ENCODE measurements at regions not wholly inside any gene's neighbourhood (a gene's known extent, or its start where the extent isn't known, plus 50 kb on each side); places are given as distances from the start of the nearest gene placed in this dataset.
A peak's percentile ranks its signal among the peaks of the same experiment; 100 is the strongest.
"Not testable (repeated sequence)": the region's sequence is repeated elsewhere in the genome, so short reads cannot be mapped to it uniquely, and the experiment has no call there.

DNA sequence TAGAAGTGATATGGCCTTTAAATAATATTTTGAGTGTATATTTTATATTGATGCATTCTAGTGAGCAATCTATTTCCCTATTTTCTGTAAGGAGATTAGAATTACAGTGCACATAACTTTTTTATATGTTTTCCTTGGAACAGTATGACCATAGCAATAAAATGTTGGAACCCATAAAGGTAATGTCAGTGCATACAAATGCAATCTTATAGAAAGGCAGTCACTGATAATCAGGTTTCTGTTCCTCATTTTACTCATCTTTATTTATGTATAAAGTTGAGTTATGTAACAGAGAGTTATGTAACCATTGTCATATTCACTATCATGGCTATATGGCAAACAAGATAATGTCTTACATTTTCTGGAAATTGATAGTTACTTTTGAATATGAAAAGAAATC lies 179.9 kb upstream of the NETO1 start:
- no peak for DNase-seq

DNA sequence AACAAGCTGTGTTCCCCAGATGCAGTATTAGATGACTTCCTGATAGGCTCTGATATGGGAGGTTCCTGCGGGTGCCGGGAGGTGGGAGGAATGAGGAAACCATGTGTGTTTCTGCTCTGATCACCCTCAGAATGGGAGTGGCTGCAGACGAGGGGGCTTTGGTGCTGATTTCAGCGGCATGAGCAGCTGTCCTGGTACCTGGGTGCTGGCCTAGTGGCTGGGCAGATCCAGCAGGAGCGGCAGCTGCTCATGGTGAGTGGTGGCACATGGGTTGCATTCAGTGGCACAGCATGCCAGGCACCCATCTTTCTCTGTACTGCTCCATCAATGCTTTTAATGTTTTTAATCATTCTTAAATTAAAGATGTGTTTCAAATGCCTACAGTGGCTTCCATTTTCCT lies 177.2 kb upstream of the NETO1 start:
- DNase-seq = no peak

DNA sequence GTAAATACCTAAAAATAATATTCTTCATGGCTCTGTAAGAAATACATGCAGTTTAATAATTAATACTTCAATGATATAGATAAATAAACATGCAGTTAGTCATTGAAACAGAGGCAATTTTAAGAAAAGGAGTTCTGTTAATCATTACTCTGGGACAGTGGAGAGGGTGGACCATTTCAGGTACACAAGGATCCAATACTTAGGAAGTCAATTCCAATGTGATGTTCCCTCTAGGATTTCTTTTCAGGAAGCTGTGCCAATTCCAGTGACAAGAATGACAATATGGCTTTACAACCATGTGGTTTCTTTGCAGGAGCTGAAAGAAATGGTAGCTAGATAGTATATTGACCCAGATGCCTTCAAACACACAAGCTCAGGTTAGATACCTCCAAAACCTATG lies 175.8 kb upstream of the NETO1 start:
- peak; percentile 87 for DNase-seq

DNA sequence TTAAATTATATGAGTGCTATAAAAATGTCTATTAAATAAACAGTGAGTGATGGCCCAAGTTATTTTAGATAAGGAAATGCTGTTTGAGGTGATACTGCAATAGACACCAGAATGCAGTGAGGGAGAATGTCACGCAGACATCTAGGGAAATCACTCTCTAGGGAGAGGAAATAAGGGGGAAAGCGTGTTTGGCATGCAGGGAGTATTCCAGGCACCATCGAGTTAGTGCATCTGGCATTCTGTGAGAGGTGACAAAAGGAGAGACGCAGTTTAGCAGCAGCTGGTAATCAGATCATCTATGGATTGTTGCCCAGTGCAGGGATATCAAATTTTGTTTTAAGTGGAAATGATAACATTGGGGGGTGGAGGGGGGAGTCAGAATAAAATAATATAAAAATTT lies 175.4 kb upstream of the NETO1 start:
- DNase-seq = peak; percentile 91

DNA sequence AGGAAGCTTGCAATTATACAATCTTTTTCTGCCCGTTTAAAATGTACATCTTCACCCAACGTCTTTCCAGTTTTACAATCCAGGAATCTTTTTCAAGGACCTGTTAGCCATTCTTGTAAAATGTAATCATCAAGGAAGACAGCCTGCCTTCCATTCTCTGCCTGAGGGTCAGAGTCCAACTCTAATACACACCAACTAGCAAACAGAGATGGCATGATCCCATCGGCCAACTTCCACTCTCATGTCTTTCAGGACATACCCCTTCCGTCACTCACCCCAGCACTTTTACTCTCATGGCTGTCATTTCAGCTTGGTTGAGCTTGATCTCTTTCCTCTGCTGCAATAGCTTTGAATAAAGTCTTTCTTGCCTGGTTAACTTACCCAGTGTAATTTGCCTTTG lies 172.5 kb upstream of the NETO1 start:
- DNase-seq = peak; percentile 86

DNA sequence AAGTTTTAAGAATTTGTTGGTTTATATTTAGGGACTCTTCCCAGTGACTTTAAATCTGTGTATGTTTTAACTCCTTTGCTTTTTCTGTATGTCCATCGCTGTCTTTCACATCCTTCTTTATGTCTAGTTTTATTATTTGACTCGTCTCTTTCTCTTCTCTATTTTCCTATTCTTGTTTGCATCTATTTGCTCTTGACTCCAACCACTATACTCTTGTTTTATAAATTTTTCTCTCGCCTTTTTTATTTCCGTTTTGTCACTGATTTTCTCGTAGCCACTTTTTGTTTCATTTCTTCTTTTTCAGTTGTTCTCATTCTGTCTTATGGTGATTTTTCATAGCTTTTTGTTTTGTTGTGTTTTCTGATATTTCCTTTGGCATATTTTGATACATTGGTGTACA lies 170.5 kb upstream of the NETO1 start:
- no peak for DNase-seq

DNA sequence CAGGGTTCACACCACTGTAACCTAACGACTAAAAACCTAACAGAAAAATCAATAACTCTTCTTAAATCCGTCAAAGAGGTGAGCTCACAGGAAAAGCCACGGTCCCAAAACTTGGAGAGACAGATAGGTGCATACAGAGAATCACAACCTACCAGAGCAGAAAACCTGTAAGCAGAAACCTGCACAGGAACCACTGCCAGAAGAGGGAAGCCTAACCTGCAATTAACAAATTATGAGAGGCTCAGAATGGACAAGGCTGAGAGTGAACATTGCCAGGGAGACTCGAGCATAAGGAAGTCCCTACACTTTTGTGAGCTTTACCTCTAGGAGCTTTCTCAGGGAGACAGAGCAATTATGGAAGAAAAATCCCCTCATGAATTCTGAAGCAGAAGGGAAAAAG lies 156.2 kb upstream of the NETO1 start:
- peak; percentile 62 for DNase-seq

DNA sequence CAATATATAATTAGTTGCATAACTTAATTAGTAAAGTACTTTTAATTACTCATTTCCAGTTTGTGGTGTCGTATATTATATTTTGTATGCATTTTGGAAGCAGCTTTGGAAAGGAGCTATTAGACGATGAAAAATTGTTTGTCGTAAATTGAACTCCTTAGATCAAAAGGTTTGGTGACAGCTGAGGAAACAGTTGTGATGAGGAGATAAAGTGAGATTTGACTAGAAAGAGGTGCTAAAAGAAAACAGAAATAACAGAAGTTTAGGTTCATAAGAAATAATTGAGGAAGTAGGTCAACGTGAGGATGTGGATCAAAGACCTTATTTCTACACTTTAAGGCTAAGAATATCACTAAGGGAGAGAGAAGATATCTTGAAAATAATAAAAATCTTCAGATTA lies 141.9 kb upstream of the NETO1 start:
- DNase-seq = no peak

DNA sequence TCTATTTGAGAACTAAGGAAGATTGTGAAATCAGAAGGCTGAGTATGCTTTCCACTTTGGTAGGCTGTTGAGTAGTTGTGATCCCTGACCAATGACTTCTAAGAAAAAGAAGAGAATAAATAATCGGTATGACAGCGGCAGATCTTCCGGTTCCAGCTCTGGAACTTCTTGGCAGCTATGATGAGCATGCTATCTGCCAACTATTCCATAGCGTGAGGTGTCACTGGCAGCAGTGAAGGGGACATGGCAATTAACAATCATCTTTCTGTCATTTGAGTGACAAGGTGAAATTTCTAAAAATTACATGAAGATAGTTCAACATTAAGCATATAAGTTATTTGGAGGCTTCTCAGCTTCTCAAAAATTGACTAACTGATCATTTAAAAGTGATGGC lies 140.1 kb upstream of the NETO1 start:
- DNase-seq = no peak

DNA sequence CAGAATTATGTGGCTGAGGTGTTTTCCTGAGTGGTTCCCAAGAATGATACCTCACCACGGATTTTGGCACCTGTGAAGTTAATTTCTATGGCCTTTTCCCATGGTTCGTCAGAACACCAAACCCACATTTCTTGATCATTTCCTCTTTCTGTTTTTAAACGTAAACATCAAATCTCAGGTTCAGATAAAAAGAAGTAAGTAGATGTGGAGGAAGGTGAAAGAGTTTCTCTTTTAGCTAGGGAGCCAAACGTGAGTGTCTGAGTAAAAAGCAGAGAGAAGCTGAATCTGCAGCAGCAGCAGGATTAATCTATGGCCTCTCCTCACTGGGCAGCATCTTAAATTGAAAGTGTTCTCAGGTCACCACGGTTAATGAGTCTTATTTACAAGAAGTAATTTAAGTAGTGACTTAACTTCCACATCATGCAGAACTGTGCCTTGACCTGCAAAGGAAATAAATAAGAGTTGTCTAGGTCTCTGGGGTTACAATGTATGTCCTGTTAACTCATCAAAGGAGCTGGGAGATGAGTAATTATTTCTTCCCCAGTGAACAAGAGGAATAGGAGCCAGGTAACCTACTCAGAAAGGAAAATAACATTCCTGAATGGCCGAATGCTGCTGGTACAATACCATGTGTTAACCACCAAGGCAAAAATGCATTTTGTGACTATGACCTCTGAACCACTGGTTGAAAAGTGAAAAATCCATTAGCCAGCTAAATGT lies 139.6 kb upstream of the NETO1 start:
- DNase-seq = no peak

DNA sequence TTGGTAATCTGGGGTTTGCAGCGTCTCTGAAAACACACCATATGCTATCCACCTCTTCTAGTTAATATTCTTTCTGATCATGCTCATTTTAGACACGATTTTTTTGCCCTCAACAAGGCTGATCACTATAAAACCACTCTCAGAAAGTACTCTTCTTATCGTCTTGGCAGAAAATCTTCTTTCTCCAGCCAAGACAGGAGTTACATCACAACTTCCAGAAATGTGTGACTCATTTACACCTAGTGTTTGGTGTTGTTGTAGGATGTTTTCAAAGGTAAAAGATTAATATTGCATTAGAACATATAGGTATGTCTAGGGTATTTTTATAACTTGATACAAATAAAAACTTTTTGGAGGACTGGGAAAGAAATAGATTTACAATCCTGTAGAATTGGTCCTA lies 138.5 kb upstream of the NETO1 start:
- DNase-seq = no peak

DNA sequence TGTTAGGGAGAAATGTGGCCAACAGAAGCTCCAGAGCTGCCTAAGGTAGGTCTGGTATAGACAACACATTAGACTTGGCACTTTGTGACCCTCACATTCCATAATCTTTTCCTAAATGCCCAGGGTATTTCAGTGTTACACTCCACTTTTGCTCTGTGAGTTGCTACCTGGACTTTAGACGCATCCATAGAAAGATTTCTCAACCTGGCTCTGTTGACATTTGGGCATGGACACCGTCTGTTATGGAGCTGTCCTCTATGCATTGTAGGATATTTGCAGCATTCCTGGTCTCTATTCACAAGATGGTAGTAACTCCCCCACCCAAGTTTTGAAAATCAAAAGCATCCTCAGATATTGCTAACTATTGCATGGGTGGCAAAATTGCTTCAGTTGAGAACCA lies 136.5 kb upstream of the NETO1 start:
- no peak for DNase-seq

DNA sequence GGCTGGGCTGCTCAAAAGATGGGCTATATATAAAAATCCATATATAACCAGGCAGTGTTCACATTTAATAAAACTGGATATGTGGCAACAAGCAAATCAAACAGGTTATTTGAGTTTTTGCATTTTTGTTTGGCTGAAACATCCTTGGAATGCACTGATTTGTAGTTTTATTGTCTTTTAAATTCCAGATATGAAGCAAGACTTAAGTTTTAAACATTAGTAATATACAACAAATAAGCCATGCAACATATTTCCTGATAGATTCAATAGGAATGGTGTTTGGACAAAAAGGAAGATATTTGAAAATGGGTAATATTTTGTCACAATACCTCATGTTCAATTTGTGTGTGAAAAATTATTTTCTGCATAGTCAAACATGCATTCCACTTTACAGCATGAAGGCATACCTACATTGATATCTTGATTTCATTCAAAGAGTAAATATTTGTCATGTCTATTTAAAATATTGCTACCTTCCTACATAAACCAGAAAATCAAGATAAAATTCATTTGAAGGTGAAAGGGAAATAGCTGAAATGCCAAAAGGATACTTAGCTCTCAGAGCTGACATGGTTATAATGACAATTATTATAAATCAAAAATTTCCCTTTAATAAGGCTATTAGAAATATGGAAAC lies 132.3 kb upstream of the NETO1 start:
- no peak for DNase-seq

DNA sequence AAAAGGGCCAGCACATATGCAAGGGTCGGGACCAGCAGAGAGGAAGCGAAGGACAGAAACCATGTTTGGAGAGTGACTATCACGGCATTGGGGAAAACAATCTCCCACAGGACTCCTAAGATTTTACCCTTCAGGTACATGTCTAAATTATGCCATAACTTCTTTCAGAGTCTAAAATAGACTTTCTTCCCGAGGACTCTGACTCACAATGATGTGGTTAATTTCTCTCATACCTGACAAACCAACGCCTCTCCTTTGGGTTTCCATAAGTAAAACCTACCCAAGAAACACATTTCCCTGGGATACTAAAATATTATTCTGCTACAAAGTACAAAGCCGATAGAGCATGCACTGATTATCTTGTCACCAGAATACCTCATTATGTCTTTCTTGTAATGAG lies 127.8 kb upstream of the NETO1 start:
- no peak for DNase-seq

DNA sequence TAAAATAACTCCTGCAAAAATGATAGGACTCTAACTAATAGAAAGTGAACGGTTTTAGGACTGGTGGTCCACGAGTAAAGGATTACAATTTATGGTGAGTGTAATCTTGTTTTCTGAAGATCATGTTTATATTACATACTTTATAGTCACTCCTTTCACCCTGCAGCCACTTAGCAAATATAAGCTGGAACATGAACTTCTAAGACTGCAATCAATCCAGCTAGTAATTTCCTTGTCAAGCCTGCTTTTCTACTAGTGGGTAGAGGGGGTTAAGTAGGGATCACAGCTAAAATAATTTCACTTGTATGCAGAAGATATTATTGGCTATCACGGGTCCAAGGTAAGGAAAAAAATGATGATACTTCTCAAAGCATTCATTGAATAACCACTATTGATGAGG lies 125.5 kb upstream of the NETO1 start:
- peak; percentile 21 for DNase-seq

DNA sequence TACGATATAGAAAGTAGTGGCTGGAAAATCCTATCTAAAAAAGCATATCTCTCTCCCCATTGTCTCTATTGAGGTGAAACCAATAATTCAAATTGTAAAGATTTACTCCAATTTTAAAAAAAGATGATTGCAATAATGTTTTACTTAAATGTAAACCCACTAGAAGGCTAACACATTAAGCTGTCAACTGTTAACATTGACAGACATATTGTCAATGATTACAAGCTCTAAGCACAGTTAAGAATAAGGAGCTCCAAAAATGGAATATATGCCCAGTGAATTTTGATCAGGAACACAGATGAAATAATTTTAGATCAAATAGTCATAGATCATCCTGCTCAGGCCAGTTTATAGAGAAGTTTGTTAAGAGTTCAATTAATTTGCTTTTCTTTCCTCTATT lies 123.6 kb upstream of the NETO1 start:
- DNase-seq = no peak

DNA sequence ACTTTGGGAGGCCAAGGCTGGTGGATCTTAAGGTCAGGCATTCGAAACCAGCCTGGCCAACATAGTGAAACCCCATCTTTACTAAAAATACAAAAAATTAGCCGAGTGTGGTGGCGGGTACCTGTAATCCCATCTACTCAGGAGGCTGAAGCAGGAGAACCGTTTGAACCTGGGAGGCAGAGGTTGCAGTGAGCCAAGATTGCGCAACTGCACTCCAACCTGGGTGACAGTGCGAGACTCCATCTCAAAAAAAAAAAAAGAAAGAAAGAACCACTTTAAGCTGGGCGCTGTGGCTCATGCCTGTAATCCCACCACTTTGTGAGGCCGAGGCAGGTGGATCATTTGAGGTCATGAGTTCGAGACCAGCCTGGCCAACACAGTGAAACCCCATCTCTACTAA lies 119.8 kb upstream of the NETO1 start:
- not testable (repeated sequence) for DNase-seq

DNA sequence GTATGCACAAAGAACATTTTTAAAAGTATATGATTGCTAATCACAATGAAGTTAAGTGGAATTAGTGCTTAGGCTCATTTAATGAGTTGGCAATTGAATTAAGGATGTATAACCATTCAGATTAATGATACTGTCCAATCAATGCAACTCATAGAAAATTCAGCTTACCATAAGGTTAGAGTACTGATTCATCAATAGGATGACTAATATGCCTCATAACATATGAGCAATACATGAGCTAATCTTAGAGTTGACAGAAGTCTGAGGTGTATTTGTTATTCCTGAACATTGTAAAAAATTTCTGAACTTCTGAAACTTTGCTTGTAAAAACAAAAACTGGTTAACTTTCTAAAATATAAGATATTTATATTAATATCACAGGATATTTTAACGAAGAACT lies 118.3 kb upstream of the NETO1 start:
- peak; percentile 13 for DNase-seq

DNA sequence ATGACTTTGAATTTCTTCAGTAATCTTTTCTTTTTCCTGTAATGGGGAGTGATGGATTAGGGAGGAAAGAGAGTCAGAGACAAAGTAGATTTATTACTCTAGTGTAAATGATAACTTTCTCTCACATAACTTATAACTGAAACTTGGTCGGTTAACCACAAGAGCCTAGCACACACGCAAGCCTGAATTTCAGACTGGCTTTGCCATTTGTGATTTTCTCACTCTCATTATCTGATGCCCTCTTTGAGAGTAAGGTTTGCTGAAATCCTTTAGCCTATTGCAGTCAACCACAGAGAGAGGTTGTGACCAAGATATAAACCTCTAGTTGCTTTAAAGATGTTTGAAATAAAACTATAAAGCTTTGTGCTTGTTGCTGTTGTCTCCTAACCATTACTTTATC lies 117.9 kb upstream of the NETO1 start:
- no peak for DNase-seq

DNA sequence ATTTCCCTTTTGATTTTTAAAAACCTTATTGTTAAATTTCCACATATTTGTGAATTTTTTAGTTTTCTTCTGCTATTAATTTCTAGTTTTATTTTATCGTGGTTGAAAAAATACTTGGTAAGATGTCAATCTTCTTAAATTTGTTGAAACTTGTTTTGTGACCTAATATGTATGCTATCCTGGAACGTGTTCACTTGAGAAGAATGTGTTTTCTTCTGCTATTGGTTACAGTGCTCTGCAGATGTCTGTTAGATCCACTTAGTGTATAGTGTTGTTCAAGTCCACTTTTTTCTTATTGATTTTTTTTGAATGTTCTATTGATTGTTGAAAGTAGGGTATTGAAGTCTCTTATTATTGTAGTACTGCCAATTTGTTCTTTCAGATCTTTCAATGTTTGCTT lies 116.5 kb upstream of the NETO1 start:
- DNase-seq = no peak

DNA sequence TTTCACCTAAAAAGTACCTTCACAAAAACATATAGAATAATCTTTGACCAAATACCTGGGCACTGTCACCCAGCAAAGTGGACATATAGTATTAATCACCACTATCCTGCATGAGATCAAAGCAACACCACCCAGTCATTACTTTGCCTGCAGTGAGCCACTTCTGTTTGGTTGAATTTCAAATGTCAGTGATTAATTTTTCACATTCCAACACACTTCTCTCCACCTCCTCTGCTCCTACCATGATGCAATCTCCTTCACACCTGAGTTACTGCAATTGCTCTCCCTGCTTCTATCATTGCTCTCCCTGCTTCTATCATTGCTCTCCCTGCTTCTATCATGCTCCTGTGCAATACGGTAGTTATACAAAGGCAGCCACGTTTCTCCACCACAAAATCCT lies 106.1 kb upstream of the NETO1 start:
- no peak for DNase-seq

DNA sequence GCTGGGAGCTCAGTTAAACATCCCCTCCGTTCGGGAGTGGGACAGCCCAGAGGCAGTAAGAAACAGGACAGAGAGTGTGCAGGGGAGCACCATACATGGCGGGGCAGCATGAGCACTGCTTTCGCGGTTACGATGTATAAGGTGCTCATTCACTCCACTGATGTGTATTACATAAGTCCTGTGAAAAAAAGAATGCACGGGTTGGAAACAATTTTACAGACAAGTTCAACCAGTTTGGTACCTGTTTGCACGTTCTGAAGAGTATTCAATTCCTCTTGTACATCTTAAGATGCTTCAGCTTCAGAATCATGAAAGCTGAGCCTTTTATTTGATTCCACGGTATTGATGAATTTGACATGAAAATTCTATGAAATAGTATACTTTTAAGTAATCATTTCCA lies 97.8 kb upstream of the NETO1 start:
- peak; percentile 30 for DNase-seq

DNA sequence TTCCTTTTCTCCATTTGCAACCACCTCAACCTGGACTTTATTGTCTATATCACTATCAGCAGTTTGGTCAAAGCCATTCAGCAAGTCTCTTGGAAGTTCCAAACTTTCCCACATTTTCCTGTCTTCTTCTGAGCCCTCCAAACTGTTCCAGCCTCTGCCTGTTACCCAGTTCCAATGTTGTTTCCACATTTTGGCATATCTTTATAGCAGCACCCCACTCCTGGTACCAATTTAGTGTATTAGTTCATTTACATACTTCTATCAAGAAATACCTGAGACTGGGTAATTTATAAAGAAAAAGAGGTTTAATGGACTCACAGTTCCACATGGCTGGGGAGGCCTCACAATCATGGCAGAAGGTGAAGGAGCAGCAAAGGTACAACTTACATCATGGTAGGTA lies 90.4 kb upstream of the NETO1 start:
- not testable (repeated sequence) for DNase-seq

DNA sequence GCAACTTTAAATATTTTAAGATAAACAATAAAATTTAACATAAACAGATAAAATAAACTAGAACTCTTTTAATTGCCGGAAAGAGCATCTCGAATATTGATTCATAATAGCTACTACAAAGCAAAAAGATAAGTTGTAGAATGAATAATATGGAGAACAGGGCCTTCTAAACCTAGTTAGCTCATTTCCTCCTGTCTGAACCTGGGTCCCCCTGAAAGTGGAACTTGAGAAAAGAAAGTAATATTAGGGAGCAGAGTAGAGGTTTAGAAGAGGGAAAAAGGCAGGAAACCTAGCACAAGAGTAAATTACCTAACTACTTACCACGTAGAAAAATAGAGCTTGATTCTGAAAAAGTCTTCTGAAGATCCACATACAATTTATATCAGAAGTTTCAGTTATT lies 80.7 kb upstream of the NETO1 start:
- DNase-seq = no peak

DNA sequence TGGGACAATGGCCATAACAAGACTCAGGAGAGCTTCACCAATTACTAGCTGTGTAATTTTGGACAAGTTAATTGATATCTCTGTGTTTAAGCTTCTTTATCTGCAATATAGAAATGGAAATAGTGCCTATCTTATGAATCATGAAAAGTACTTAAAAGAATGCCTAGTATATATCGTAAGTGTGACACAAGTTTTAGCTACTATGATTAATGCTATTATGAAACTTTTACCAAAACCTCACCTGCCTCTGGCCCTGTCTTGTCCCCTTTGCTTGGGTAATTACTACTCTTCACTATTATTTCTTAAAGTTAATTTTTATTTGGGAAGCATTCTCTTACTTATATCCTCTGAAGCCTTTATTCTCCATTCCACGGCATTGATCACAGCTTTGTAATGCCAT lies 75.0 kb upstream of the NETO1 start:
- no peak for DNase-seq

All from DMS53 (cell line).